ENCODE measurements at regions not wholly inside any gene's neighbourhood (a gene's known extent, or its start where the extent isn't known, plus 50 kb on each side); places are given as distances from the start of the nearest gene placed in this dataset.

DNA sequence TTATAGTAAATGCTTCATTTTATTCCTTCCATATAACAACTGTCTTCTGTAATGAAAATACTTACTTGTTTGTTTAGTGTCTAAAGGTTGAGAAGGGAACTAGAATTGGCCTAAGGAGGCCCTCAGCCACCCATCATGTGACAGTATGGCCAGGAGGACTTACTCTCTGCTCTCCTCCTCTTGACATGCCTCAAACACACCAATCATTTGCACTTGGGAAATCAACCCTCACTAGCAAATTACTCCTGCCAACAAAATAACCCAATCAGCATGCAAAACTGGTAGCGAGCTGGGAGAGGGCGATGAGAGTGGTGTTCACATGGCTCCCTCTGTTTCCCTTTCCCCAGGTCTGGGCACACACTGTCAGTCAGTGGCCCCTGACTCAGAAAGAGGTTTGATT, 58.6 kb upstream of the MEF2C start:
- H3K27ac Mint-ChIP-seq, result no peak overlapping the region
- H3K27me3 Mint-ChIP-seq, result no peaks in the 10 kb centered on the region
- H3K9me3 Mint-ChIP-seq, result no peaks in the 10 kb centered on the region
- H3K36me3 Mint-ChIP-seq (ENCODE audit: low read depth), result no peaks in the 10 kb centered on the region
- H3K4me3 Mint-ChIP-seq, result no peak overlapping the region
- H3K4me1 Mint-ChIP-seq (ENCODE audit: low read depth), result no peaks in the 10 kb centered on the region

- H3K27me3 Mint-ChIP-seq, result no peaks in the 10 kb centered on the region
- H3K9me3 Mint-ChIP-seq, result no peaks in the 10 kb centered on the region
- H3K36me3 Mint-ChIP-seq (ENCODE audit: low read depth), result no peaks in the 10 kb centered on the region
- no peak overlapping the region for H3K27ac Mint-ChIP-seq
- no peaks in the 10 kb centered on the region for H3K4me1 Mint-ChIP-seq (ENCODE audit: low read depth)
- H3K4me3 Mint-ChIP-seq, result no peak overlapping the region
Observed at GRCh38 chr5:88940713-88941112, 57.7 kb upstream of the MEF2C start.

DNA sequence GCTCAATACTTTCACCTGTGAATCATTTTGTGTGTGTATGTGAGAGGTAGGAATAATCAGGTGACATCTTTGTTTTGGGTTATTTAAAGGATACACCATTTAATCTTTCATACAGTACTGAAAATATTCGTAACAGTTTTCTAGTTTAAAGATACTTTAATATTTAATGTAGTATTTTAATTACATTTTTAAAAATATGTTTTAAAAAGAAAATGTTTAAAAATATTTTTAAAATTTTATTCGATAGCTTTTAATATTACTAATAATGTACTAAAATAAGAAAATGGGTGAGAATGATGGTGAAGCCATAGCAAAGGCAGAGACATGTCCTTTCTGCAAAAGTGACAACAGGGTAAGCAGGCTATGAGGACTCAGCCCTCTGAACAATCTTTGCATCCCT, 56.3 kb upstream of the MEF2C start:
- no peak overlapping the region for H3K4me3 Mint-ChIP-seq
- no peaks in the 10 kb centered on the region for H3K4me1 Mint-ChIP-seq (ENCODE audit: low read depth)
- no peaks in the 10 kb centered on the region for H3K9me3 Mint-ChIP-seq
- H3K27ac Mint-ChIP-seq, result no peak overlapping the region
- no peaks in the 10 kb centered on the region for H3K36me3 Mint-ChIP-seq (ENCODE audit: low read depth)
- H3K27me3 Mint-ChIP-seq, result no peaks in the 10 kb centered on the region

- no peak overlapping the region for H3K4me3 Mint-ChIP-seq
- H3K36me3 Mint-ChIP-seq (ENCODE audit: low read depth), result no peaks in the 10 kb centered on the region
- no peaks in the 10 kb centered on the region for H3K27me3 Mint-ChIP-seq
- H3K4me1 Mint-ChIP-seq (ENCODE audit: low read depth), result no peaks in the 10 kb centered on the region
- no peak overlapping the region for H3K27ac Mint-ChIP-seq
- no peaks in the 10 kb centered on the region for H3K9me3 Mint-ChIP-seq
Observed at GRCh38 chr5:88938488-88938887, 55.5 kb upstream of the MEF2C start.

- no peaks in the 10 kb centered on the region for H3K36me3 Mint-ChIP-seq (ENCODE audit: low read depth)
- H3K27ac Mint-ChIP-seq, result no peak overlapping the region
- H3K4me3 Mint-ChIP-seq, result no peak overlapping the region
- no peaks in the 10 kb centered on the region for H3K4me1 Mint-ChIP-seq (ENCODE audit: low read depth)
- no peaks in the 10 kb centered on the region for H3K27me3 Mint-ChIP-seq
- no peaks in the 10 kb centered on the region for H3K9me3 Mint-ChIP-seq
Observed at GRCh38 chr5:88937406-88937805, 54.4 kb upstream of the MEF2C start.

- Mint-ChIP-seq H3K4me3 (no peak overlapping the region), H3K36me3 (ENCODE audit: low read depth) (no peaks in the 10 kb centered on the region), H3K27ac (no peak overlapping the region), H3K27me3 (no peaks in the 10 kb centered on the region), H3K9me3 (no peaks in the 10 kb centered on the region), H3K4me1 (ENCODE audit: low read depth) (no peaks in the 10 kb centered on the region)
Observed at GRCh38 chr5:88934439-88934838, 51.5 kb upstream of the MEF2C start.
